ENCODE measurements at regions not wholly inside any gene's neighbourhood (a gene's known extent, or its start where the extent isn't known, plus 50 kb on each side); places are given as distances from the start of the nearest gene placed in this dataset.

GRCh38 chr3:159246385-159246784, 444.5 kb downstream of the MFSD1 start:
- 68 to 84% methylated on average over 5 of the region's 5 CpGs for WGBS, 2 donors
- TF ChIP-seq, protein P1, sequence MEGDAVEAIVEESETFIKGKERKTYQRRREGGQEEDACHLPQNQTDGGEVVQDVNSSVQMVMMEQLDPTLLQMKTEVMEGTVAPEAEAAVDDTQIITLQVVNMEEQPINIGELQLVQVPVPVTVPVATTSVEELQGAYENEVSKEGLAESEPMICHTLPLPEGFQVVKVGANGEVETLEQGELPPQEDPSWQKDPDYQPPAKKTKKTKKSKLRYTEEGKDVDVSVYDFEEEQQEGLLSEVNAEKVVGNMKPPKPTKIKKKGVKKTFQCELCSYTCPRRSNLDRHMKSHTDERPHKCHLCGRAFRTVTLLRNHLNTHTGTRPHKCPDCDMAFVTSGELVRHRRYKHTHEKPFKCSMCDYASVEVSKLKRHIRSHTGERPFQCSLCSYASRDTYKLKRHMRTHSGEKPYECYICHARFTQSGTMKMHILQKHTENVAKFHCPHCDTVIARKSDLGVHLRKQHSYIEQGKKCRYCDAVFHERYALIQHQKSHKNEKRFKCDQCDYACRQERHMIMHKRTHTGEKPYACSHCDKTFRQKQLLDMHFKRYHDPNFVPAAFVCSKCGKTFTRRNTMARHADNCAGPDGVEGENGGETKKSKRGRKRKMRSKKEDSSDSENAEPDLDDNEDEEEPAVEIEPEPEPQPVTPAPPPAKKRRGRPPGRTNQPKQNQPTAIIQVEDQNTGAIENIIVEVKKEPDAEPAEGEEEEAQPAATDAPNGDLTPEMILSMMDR (IDR thresholded peaks at IDR 0.05; ENCODE audit: control extremely low read depth, extremely low read depth) = no peak
- H3K4me3 ChIP-seq = no peak overlapping the region
- no peak overlapping the region for H3K27ac ChIP-seq (ENCODE audit: low read depth in 1 of 2, low read length in 1 of 2)
- H3K9me3 ChIP-seq (ENCODE audit: control insufficient read depth in 4 of 4, insufficient read depth in 3 of 4, low read length in 3 of 4) = no peaks in the 10 kb centered on the region
- no peak for ATAC-seq (ENCODE audit: insufficient read depth, low FRiP score)
- H3K9ac ChIP-seq (ENCODE audit: insufficient read depth in 1 of 2, low read length in 2 of 2) = no peak overlapping the region
- no peaks in the 10 kb centered on the region for H3K4me1 ChIP-seq (ENCODE audit: control insufficient read depth in 5 of 5, insufficient read depth in 5 of 5, low read length in 5 of 5)
- no peak for DNase-seq
- no peaks in the 10 kb centered on the region for H3K36me3 ChIP-seq (ENCODE audit: control insufficient read depth in 4 of 4, insufficient read depth in 4 of 4, low read length in 4 of 4)
- no peaks in the 10 kb centered on the region for H3K27me3 ChIP-seq (ENCODE audit: control insufficient read depth in 3 of 3, insufficient read depth in 3 of 3, low read length in 2 of 3)

DNA sequence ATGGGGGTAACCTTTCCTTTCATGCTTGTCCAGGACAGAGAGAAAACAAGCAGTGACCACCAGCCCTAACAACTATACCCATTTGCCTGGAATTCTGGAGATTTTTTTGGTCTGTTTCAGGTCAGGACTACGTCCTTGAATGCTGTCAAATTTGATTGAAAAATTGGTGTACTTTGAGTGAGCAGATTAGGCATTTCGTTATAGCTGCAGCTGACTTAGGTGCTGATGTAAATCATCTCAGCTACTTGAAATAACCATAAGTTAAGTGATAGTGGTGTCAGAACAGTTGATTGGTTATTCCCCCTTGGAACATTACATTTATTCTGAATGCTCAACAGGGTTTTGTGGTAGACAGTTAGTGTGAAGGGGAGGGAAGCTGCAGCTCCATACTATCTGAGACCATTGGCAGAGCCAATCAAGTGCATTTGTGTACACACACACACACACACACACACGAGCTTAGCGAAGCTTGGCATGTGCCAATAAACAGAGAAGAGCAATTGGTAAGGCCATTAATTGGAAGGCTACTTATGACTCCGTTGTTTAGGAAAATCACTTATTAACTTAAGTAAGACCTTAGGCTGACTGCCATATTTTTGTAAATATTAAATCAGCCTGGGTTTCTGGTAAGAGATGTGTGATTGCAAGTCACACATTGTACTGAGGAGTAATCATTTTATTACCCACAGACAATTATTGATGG, 447.8 kb downstream of the MFSD1 start:
- TF ChIP-seq, protein P1 (IDR thresholded peaks at IDR 0.05; ENCODE audit: control extremely low read depth, extremely low read depth) = no peak
- DNase-seq (no peak), ATAC-seq (ENCODE audit: insufficient read depth, low FRiP score) (no peak)
- H3K9ac ChIP-seq (ENCODE audit: insufficient read depth in 1 of 2, low read length in 2 of 2) = no peak overlapping the region
- no peak overlapping the region for H3K27ac ChIP-seq (ENCODE audit: low read depth in 1 of 2, low read length in 1 of 2)
- WGBS, 2 donors = 66 to 74% methylated on average over 5 of the region's 5 CpGs
- H3K27me3 ChIP-seq (ENCODE audit: control insufficient read depth in 3 of 3, insufficient read depth in 3 of 3, low read length in 2 of 3) = no peaks in the 10 kb centered on the region
- no peak overlapping the region for H3K4me3 ChIP-seq
- H3K4me1 ChIP-seq (ENCODE audit: control insufficient read depth in 5 of 5, insufficient read depth in 5 of 5, low read length in 5 of 5) = no peaks in the 10 kb centered on the region
- H3K9me3 ChIP-seq (ENCODE audit: control insufficient read depth in 4 of 4, insufficient read depth in 3 of 4, low read length in 3 of 4) = peaks cover 0 to 6% (median 0%) of the 10 kb centered on the region in 4 donors
- H3K36me3 ChIP-seq (ENCODE audit: control insufficient read depth in 4 of 4, insufficient read depth in 4 of 4, low read length in 4 of 4) = no peaks in the 10 kb centered on the region

- Histone ChIP-seq H3K27me3 (ENCODE audit: control insufficient read depth in 3 of 3, insufficient read depth in 3 of 3, low read length in 2 of 3) (no peaks in the 10 kb centered on the region), H3K4me3 (no peak overlapping the region), H3K27ac (ENCODE audit: low read depth in 1 of 2, low read length in 1 of 2) (no peak overlapping the region), H3K9me3 (ENCODE audit: control insufficient read depth in 4 of 4, insufficient read depth in 3 of 4, low read length in 3 of 4) (peaks cover 0 to 6% (median 0%) of the 10 kb centered on the region in 4 donors), H3K9ac (ENCODE audit: insufficient read depth in 1 of 2, low read length in 2 of 2) (no peak overlapping the region), H3K36me3 (ENCODE audit: control insufficient read depth in 4 of 4, insufficient read depth in 4 of 4, low read length in 4 of 4) (no peaks in the 10 kb centered on the region), H3K4me1 (ENCODE audit: control insufficient read depth in 5 of 5, insufficient read depth in 5 of 5, low read length in 5 of 5) (no peaks in the 10 kb centered on the region)
- ATAC-seq (ENCODE audit: insufficient read depth, low FRiP score) (no peak), DNase-seq (no peak)
- 83 to 84% methylated on average over 1 of the region's 1 CpG for WGBS, 2 donors
- TF ChIP-seq, protein P1 (IDR thresholded peaks at IDR 0.05; ENCODE audit: control extremely low read depth, extremely low read depth) = no peak
These were observed 449.1 kb downstream of the MFSD1 start for GRCh38 chr3:159250961-159251360.

- no peaks in the 10 kb centered on the region for H3K36me3 ChIP-seq (ENCODE audit: control insufficient read depth in 4 of 4, insufficient read depth in 4 of 4, low read length in 4 of 4)
- H3K9ac ChIP-seq (ENCODE audit: insufficient read depth in 1 of 2, low read length in 2 of 2) = no peak overlapping the region
- peaks cover 0 to 6% (median 0%) of the 10 kb centered on the region in 4 donors for H3K9me3 ChIP-seq (ENCODE audit: control insufficient read depth in 4 of 4, insufficient read depth in 3 of 4, low read length in 3 of 4)
- H3K27me3 ChIP-seq (ENCODE audit: control insufficient read depth in 3 of 3, insufficient read depth in 3 of 3, low read length in 2 of 3) = no peaks in the 10 kb centered on the region
- no peak overlapping the region for H3K27ac ChIP-seq (ENCODE audit: low read depth in 1 of 2, low read length in 1 of 2)
- TF ChIP-seq, protein P1 (IDR thresholded peaks at IDR 0.05; ENCODE audit: control extremely low read depth, extremely low read depth) = no peak
- H3K4me3 ChIP-seq = no peak overlapping the region
- 67 to 81% methylated on average over 1 of the region's 1 CpG for WGBS, 2 donors
- no peak for DNase-seq
- no peak for ATAC-seq (ENCODE audit: insufficient read depth, low FRiP score)
- H3K4me1 ChIP-seq (ENCODE audit: control insufficient read depth in 5 of 5, insufficient read depth in 5 of 5, low read length in 5 of 5) = no peaks in the 10 kb centered on the region
These were observed 450.4 kb downstream of the MFSD1 start for GRCh38 chr3:159252274-159252673.
